K562 (cell line): ENCODE measurements at regions not wholly inside any gene's neighbourhood (a gene's known extent, or its start where the extent isn't known, plus 50 kb on each side); places are given as distances from the start of the nearest gene placed in this dataset.

Experiments
- ATAC-seq: fragments of 200-7000 bp; cut with Tn5 transposase; 3 replicates; pipeline ENCODE4 v1.9.1; 2020; ENCODE audit warnings: moderate library complexity
- BruUV-seq: library from RNA; stranded (reverse); fragments of 400-500 nt; replicated peaks from 2 replicates; lab custom pipeline; 2021; lab: Mats Ljungman, UMichigan
- CTCF ChIA-PET: fragments of 300-600 bp; formaldehyde crosslinking; extraction: SDS; loops from one replicate; lab custom pipeline; 2021; ENCODE audit warnings: low intra/inter-chr PET ratio; lab: Yijun Ruan, JAX
- POLR2A ChIA-PET: fragments of 300-600, 350-650 bp; sonication (Branson Sonifier 250); formaldehyde crosslinking; extraction: SDS; loops from one replicate; lab custom pipeline; 2021; ENCODE audit warnings: antibody characterized with exemption, inconsistent platforms; lab: Yijun Ruan, JAX
- DNase-seq, 4 experiments: peaks; one replicate each; pipeline versions ENCODE4 v3.0.0 to v3.0.0-alpha.2; 2011 to 2018; ENCODE audit warnings: low spot score in 3 of 4, mixed read lengths in 3 of 4; ENCODE audit errors: extremely low read depth in 1 of 4
- FAIRE-seq: peaks from 2 replicates; lab custom pipeline; 2011; peaks lifted over from hg19 to GRCh38; lab: Jason Lieb, UNC
- H2AFZ ChIP-seq: 2 replicates; pipeline ENCODE4 v1.6.0; 2011; ENCODE audit warnings: low read depth, low read length, control low read depth, inconsistent platforms
- H3K27ac ChIP-seq: fragments of 200-600 bp; 3 replicates; pipeline ENCODE4 v1.8.0; 2011; ENCODE audit warnings: low read depth, mild to moderate bottlenecking, control low read depth, inconsistent platforms, low read length, moderate library complexity, mixed read lengths; ENCODE audit errors: extremely low read depth
- H3K27me3 ChIP-seq, 2 experiments: fragments of 300-600 bp in 1 of 2; 2 replicates in 1 of 2; 3 replicates in 1 of 2; pipeline versions ENCODE4 v1.6.0 to v1.8.0; 2011; ENCODE audit warnings: inconsistent platforms in 2 of 2, low read length in 2 of 2, mild to moderate bottlenecking in 1 of 2, mixed read lengths in 1 of 2, moderate library complexity in 1 of 2; ENCODE audit not compliant: control insufficient read depth in 2 of 2, insufficient read depth in 2 of 2
- H3K36me3 ChIP-seq: fragments of 300-600 bp; 3 replicates; pipeline ENCODE4 v1.8.0; 2011; ENCODE audit warnings: mild to moderate bottlenecking, low read length, inconsistent platforms; ENCODE audit not compliant: control insufficient read depth, insufficient read depth
- H3K4me1 ChIP-seq, 2 experiments: fragments of 200-600 bp in 1 of 2; replicated peaks in 1 of 2; 2 replicates in 1 of 2; 3 replicates in 1 of 2; pipeline versions ENCODE4 v1.5.1 to v1.8.0; 2011; ENCODE audit warnings: inconsistent platforms in 2 of 2, low read length in 2 of 2, mild to moderate bottlenecking in 1 of 2, mixed read lengths in 1 of 2, moderate library complexity in 1 of 2; ENCODE audit not compliant: control insufficient read depth in 2 of 2, insufficient read depth in 2 of 2
- H3K4me2 ChIP-seq: 2 replicates; pipeline ENCODE4 v1.6.1; 2011; ENCODE audit warnings: low read length, control low read depth, inconsistent platforms, mixed read lengths; ENCODE audit not compliant: insufficient read depth
- H3K4me3 ChIP-seq: fragments of 200-600 bp; sonication (generic), shearing (Covaris generic); 2 replicates; pipeline ENCODE4 v1.5.1; 2016; ENCODE audit warnings: control low read depth, inconsistent platforms
- H3K79me2 ChIP-seq: fragments of 200-600 bp; 3 replicates; pipeline ENCODE4 v1.8.0; 2011; ENCODE audit warnings: low read length, inconsistent platforms; ENCODE audit not compliant: control insufficient read depth, insufficient read depth
- H3K9ac ChIP-seq, 2 experiments: 2 replicates each; pipeline versions ENCODE4 v1.6.0 to v1.6.1; 2011; ENCODE audit warnings: low read depth in 2 of 2, low read length in 2 of 2, control low read depth in 1 of 2, inconsistent platforms in 1 of 2, mild to moderate bottlenecking in 1 of 2, mixed read lengths in 1 of 2; ENCODE audit not compliant: insufficient read depth in 1 of 2
- H3K9me1 ChIP-seq: one replicate; pipeline ENCODE4 v1.6.0; 2011; ENCODE audit warnings: inconsistent platforms, mild to moderate bottlenecking, low read length, moderate library complexity; ENCODE audit not compliant: control insufficient read depth, insufficient read depth
- H3K9me3 ChIP-seq: replicated peaks from 2 replicates; pipeline ENCODE4 v1.5.1; 2011; ENCODE audit warnings: low read depth, low read length, inconsistent platforms; ENCODE audit not compliant: control insufficient read depth, insufficient read depth
- H4K20me1 ChIP-seq: replicated peaks from 2 replicates; pipeline ENCODE4 v1.6.1; 2011; ENCODE audit warnings: low read length, inconsistent platforms, mixed read lengths; ENCODE audit not compliant: control insufficient read depth, insufficient read depth
- BCOR ChIP-seq: fragments of 450-650 bp; IDR thresholded peaks from 2 replicates; pipeline ENCODE4 v1.6.1; 2016
- CBFA2T3 ChIP-seq: fragments of 450-650 bp; IDR thresholded peaks from 2 replicates; pipeline ENCODE4 v1.6.1; 2017
- CBX8 ChIP-seq: fragments of 200-600 bp; sonication (generic); IDR thresholded peaks from 2 replicates; pipeline ENCODE4 v1.6.1; 2012; ENCODE audit warnings: borderline replicate concordance, mixed run types, low read depth, mild to moderate bottlenecking, moderate library complexity, mixed read lengths, low read length, control low read depth, inconsistent platforms; ENCODE audit not compliant: poor library complexity, severe bottlenecking; ENCODE audit errors: extremely low read depth
- DMBX1 ChIP-seq: fragments of 250-450 bp; sonication (Bioruptor Pico); IDR thresholded peaks from 2 replicates; pipeline ENCODE4 v1.8.0; 2022; ENCODE audit warnings: inconsistent platforms, mild to moderate bottlenecking, moderate library complexity, borderline replicate concordance
- FOXK1 ChIP-seq: sonication (generic); formaldehyde crosslinking; IDR thresholded peaks from 2 replicates; pipeline ENCODE4 v1.8.0; 2022; ENCODE audit warnings: missing genetic modification reagents, mild to moderate bottlenecking, borderline replicate concordance
- OTX1 ChIP-seq: fragments of 450-650 bp; formaldehyde crosslinking; IDR thresholded peaks from 2 replicates; pipeline ENCODE4 v1.4.0; 2022; ENCODE audit warnings: mild to moderate bottlenecking
- PHTF2 ChIP-seq: fragments of 250-450 bp; sonication (Bioruptor Pico); IDR thresholded peaks from 2 replicates; pipeline ENCODE4 v1.5.0; 2021; ENCODE audit warnings: mild to moderate bottlenecking
- PML ChIP-seq: IDR thresholded peaks from 2 replicates; pipeline ENCODE4 v1.6.1; 2012; ENCODE audit warnings: low read length, inconsistent platforms
- POLR2B ChIP-seq: fragments of 450-650 bp; IDR thresholded peaks from 2 replicates; pipeline ENCODE4 v1.6.1; 2018; ENCODE audit warnings: low read depth; ENCODE audit not compliant: partially characterized antibody
- TBL1XR1 ChIP-seq, 2 experiments: IDR thresholded peaks; 2 replicates each; pipeline ENCODE4 v1.6.1; 2012; ENCODE audit warnings: improper control_type of control experiment in 2 of 2, low read length in 2 of 2, mild to moderate bottlenecking in 1 of 2
- TOE1 ChIP-seq, 2 experiments: fragments of 450-650 bp in 1 of 2; sonication (generic) in 1 of 2; formaldehyde crosslinking in 1 of 2; IDR thresholded peaks; 2 replicates each; pipeline versions ENCODE4 v1.7.1 to v1.8.0; 2016 to 2022; ENCODE audit warnings: borderline replicate concordance in 2 of 2, mild to moderate bottlenecking in 2 of 2, antibody characterized with exemption in 1 of 2, inconsistent platforms in 1 of 2, low read depth in 1 of 2, missing genetic modification reagents in 1 of 2, moderate library complexity in 1 of 2
- ZBED1 ChIP-seq: IDR thresholded peaks from 2 replicates; pipeline ENCODE4 v1.6.1; 2014
- ZBTB17 ChIP-seq: fragments of 450-650 bp; formaldehyde crosslinking; IDR thresholded peaks from 2 replicates; pipeline ENCODE4 v1.4.0; 2020; ENCODE audit warnings: mild to moderate bottlenecking
- ZFX ChIP-seq: sonication (generic); formaldehyde crosslinking; IDR thresholded peaks from 2 replicates; pipeline ENCODE4 v1.8.0; 2022; ENCODE audit warnings: mild to moderate bottlenecking, missing genetic modification reagents, moderate library complexity
- ZNF124 ChIP-seq: sonication (generic); formaldehyde crosslinking; IDR thresholded peaks from 2 replicates; pipeline ENCODE4 v1.8.1; 2022; ENCODE audit warnings: missing genetic modification reagents
- ZNF217 ChIP-seq: sonication (generic); formaldehyde crosslinking; IDR thresholded peaks from 2 replicates; pipeline ENCODE4 v1.8.0; 2022; ENCODE audit warnings: mild to moderate bottlenecking, missing genetic modification reagents
- ZNF431 ChIP-seq: sonication (generic); formaldehyde crosslinking; IDR thresholded peaks from 2 replicates; pipeline ENCODE4 v1.8.0; 2022; ENCODE audit warnings: mild to moderate bottlenecking, missing genetic modification reagents
- ZNF79 ChIP-seq: fragments of 250-450 bp; sonication (Bioruptor Pico); IDR thresholded peaks from 2 replicates; pipeline ENCODE4 v1.4.0; 2020; ENCODE audit warnings: low read depth, mild to moderate bottlenecking, moderate library complexity
- WGBS: fragments of 100-300 bp; shearing (Covaris generic); methylation state at CpG from one replicate; pipeline ENCODE4 v1.1.6; 2016; ENCODE audit warnings: low coverage, mixed read lengths; ENCODE audit not compliant: insufficient coverage; ENCODE audit errors: missing lambda C conversion rate; 5-methylcytosine and 5-hydroxymethylcytosine counted together
- in situ Hi-C: fragments of 300-500 bp; cut with MboI; formaldehyde crosslinking; loops from 4 replicates; pipeline ENCODE4 v1.15.0; 2018; ENCODE audit warnings: inconsistent platforms, mixed read lengths
- intact Hi-C: fragments of 100-400 bp; cut with micrococcal nuclease; formaldehyde crosslinking; loops from 2 replicates; pipeline ENCODE4 v1.14.2; 2022
- TF ChIP-seq, protein P1 (sequence below): fragments of 450-650 bp; IDR thresholded peaks from 2 replicates; pipeline ENCODE4 v1.6.1; 2016; ENCODE audit warnings: mild to moderate bottlenecking

DNA sequence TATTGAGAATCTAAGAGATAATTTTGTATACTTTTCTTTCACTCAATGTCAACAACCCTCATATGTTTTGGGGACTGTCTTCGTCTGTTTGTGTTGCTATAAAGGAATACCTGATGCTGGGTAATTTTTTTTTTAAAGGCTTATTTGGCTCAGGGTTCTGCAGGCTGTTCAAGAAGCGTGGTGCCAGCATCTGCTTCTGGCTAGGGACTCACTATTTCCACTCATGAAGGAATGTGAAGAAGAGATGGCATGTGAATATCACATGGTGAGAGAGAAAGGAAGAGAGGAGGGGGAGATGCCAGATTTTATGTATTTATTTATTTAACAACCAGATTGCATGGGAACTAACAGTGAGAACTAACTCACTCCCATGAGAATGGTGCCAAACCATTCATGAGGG is 827.4 kb upstream of the PHF14 start (continued):
- TF ChIP-seq BCOR: no peak

DNA sequence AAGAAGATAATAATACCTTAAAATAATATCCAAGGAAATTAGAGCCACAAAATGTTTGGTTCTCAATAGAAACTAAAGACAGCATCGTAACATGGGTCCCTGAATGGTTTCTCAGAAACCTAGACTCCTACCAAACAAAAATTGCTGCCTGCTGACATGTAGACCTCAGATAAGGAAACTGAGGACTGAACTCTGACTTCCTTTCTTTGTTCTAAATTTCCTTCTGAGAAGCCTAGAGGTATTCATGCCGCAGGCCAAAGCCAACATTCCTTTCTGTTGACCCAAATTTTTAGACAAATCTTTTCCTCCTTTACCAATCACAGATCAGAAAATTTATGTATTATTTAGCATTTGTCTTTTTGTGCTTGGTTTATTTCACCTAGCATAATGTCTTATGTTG is 816.7 kb upstream of the PHF14 start:
- H3K4me2 ChIP-seq: no peak overlapping the region

More for the DNA sequence above, 816.7 kb upstream of the PHF14 start:
- no peak for TF ChIP-seq DMBX1 (CRISPR knock-in tag)
- TF ChIP-seq ZNF124: no peak
- TF ChIP-seq ZNF217 (CRISPR knock-in tag): no peak
- no peak for TF ChIP-seq FOXK1
- TF ChIP-seq CBX8: no peak
- TF ChIP-seq ZFX (CRISPR knock-in tag): no peak
- no peak for TF ChIP-seq ZBED1
- TF ChIP-seq PML: no peak
- no peak for TF ChIP-seq POLR2B
- TF ChIP-seq OTX1 (CRISPR knock-in tag): no peak
- TF ChIP-seq CBFA2T3: no peak
- no peak for TF ChIP-seq TOE1 (IDR thresholded peaks at IDR 0.05; ENCODE audit: borderline replicate concordance)
- no peak for TF ChIP-seq TOE1 (CRISPR knock-in tag; IDR thresholded peaks at IDR 0.05; ENCODE audit: borderline replicate concordance, low read depth)
- no peak for TF ChIP-seq ZNF431 (CRISPR knock-in tag)
- no peak for TF ChIP-seq PHTF2
- TF ChIP-seq ZNF79 (CRISPR knock-in tag): no peak
- no peak for TF ChIP-seq ZBTB17 (CRISPR knock-in tag)
- TF ChIP-seq, protein P1, sequence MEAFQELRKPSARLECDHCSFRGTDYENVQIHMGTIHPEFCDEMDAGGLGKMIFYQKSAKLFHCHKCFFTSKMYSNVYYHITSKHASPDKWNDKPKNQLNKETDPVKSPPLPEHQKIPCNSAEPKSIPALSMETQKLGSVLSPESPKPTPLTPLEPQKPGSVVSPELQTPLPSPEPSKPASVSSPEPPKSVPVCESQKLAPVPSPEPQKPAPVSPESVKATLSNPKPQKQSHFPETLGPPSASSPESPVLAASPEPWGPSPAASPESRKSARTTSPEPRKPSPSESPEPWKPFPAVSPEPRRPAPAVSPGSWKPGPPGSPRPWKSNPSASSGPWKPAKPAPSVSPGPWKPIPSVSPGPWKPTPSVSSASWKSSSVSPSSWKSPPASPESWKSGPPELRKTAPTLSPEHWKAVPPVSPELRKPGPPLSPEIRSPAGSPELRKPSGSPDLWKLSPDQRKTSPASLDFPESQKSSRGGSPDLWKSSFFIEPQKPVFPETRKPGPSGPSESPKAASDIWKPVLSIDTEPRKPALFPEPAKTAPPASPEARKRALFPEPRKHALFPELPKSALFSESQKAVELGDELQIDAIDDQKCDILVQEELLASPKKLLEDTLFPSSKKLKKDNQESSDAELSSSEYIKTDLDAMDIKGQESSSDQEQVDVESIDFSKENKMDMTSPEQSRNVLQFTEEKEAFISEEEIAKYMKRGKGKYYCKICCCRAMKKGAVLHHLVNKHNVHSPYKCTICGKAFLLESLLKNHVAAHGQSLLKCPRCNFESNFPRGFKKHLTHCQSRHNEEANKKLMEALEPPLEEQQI: no peak
- no peak for TF ChIP-seq TBL1XR1 (IDR thresholded peaks at IDR 0.05; ENCODE audit: low read length in 2 of 2)
- ChIA-PET POLR2A (no interaction called here), CTCF (no interaction called here)
- Histone ChIP-seq H3K4me1 (no peaks in the 10 kb centered on the region), H3K4me3 (no peak overlapping the region), H3K79me2 (no peaks in the 10 kb centered on the region), H3K36me3 (no peaks in the 10 kb centered on the region), H3K9ac (no peak overlapping the region), H3K9me3 (no peaks in the 10 kb centered on the region), H3K27me3 (no peaks in the 10 kb centered on the region), H3K27ac (no peak overlapping the region), H3K9me1 (no peaks in the 10 kb centered on the region), H2AFZ (no peak overlapping the region), H4K20me1 (no peaks in the 10 kb centered on the region)
- intact Hi-C loops (no loop called here), in situ Hi-C loops (no loop called here)
- BruUV-seq: no TSS peak
- 4% methylated on average over 2 of the region's 2 CpGs for WGBS
- ATAC-seq: no peak
- DNase-seq: no peak
- FAIRE-seq: no peak
